HepG2 (cell line): ENCODE measurements at regions not wholly inside any gene's neighbourhood (a gene's known extent, or its start where the extent isn't known, plus 50 kb on each side); places are given as distances from the start of the nearest gene placed in this dataset.

Experiments
- ATAC-seq: fragments of 200-7000 bp; cut with Tn5 transposase; 3 replicates; pipeline ENCODE4 v1.9.1; 2020; ENCODE audit warnings: mild to moderate bottlenecking, moderate library complexity
- BruUV-seq: library from RNA; stranded (reverse); fragments of 400-500 nt; replicated peaks from 2 replicates; lab custom pipeline; 2021; lab: Mats Ljungman, UMichigan
- CTCF ChIA-PET: fragments of 300-600 bp; formaldehyde crosslinking; extraction: SDS; loops from one replicate; lab custom pipeline; 2021; ENCODE audit warnings: low total read pairs, inconsistent platforms, low intra/inter-chr PET ratio; lab: Yijun Ruan, JAX
- POLR2A ChIA-PET: fragments of 350-600 bp; sonication (Branson Sonifier 250); formaldehyde crosslinking; loops from one replicate; lab custom pipeline; 2020; ENCODE audit warnings: antibody characterized with exemption, inconsistent platforms; lab: Yijun Ruan, JAX
- DNase-seq: peaks from one replicate; pipeline ENCODE4 v3.0.0-alpha.2; 2015; ENCODE audit warnings: low spot score
- FAIRE-seq: peaks from 3 replicates; lab custom pipeline; 2011; peaks lifted over from hg19 to GRCh38; lab: Jason Lieb, UNC
- H2AFZ ChIP-seq: one replicate; pipeline ENCODE4 v1.6.1; 2011; ENCODE audit warnings: low read length, inconsistent platforms
- H3K27ac ChIP-seq: fragments of 300-600 bp; 3 replicates; pipeline ENCODE4 v1.8.0; 2011; ENCODE audit warnings: mixed run types, mild to moderate bottlenecking, mixed read lengths, low read length, inconsistent platforms; ENCODE audit not compliant: insufficient read depth; ENCODE audit errors: extremely low read length
- H3K27me3 ChIP-seq, 2 experiments: fragments of 200-600 bp in 1 of 2; 2 replicates in 1 of 2; 3 replicates in 1 of 2; pipeline versions ENCODE4 v1.6.0 to v1.8.0; 2011; ENCODE audit warnings: low read length in 2 of 2, mild to moderate bottlenecking in 2 of 2, moderate library complexity in 2 of 2, inconsistent platforms in 1 of 2; ENCODE audit not compliant: insufficient read depth in 2 of 2, control insufficient read depth in 1 of 2
- H3K36me3 ChIP-seq, 2 experiments: fragments of 200-600 bp in 1 of 2; replicated peaks in 1 of 2; 2 replicates in 1 of 2; 3 replicates in 1 of 2; pipeline versions ENCODE4 v1.5.1 to v1.8.0; 2011; ENCODE audit warnings: low read length in 2 of 2, inconsistent platforms in 1 of 2; ENCODE audit not compliant: insufficient read depth in 2 of 2, control insufficient read depth in 1 of 2
- H3K4me1 ChIP-seq: 2 replicates; pipeline ENCODE4 v1.5.1; 2012; ENCODE audit warnings: low read length, inconsistent platforms; ENCODE audit not compliant: insufficient read depth
- H3K4me2 ChIP-seq: 2 replicates; pipeline ENCODE4 v1.6.0; 2011; ENCODE audit warnings: low read depth, low read length, inconsistent platforms
- H3K4me3 ChIP-seq, 3 experiments: fragments of 200-600 bp in 1 of 3; sonication (generic), shearing (Covaris generic) in 1 of 3; replicated peaks in 1 of 3; 2 replicates each; pipeline ENCODE4 v1.5.1; 2011 to 2016; ENCODE audit warnings: low read length in 3 of 3, inconsistent platforms in 2 of 3, low read depth in 2 of 3, mild to moderate bottlenecking in 2 of 3, control low read depth in 1 of 3, mixed read lengths in 1 of 3; ENCODE audit not compliant: insufficient read depth in 1 of 3
- H3K79me2 ChIP-seq: one replicate; pipeline ENCODE4 v1.6.1; 2011; ENCODE audit warnings: low read length, inconsistent platforms; ENCODE audit not compliant: insufficient read depth
- H3K9ac ChIP-seq: 2 replicates; pipeline ENCODE4 v1.6.0; 2011; ENCODE audit warnings: mild to moderate bottlenecking, low read depth, low read length, inconsistent platforms; ENCODE audit not compliant: insufficient read depth
- H3K9me3 ChIP-seq: 2 replicates; pipeline ENCODE4 v1.5.1; 2012; ENCODE audit warnings: mild to moderate bottlenecking, low read length
- H4K20me1 ChIP-seq: 2 replicates; pipeline ENCODE4 v1.6.0; 2011; ENCODE audit warnings: inconsistent platforms, mild to moderate bottlenecking, low read length, moderate library complexity; ENCODE audit not compliant: insufficient read depth
- CREBL2 ChIP-seq: sonication (generic); formaldehyde crosslinking; IDR thresholded peaks from 2 replicates; pipeline ENCODE4 v1.8.1; 2023; ENCODE audit warnings: missing genetic modification reagents, mild to moderate bottlenecking, borderline replicate concordance
- ZNF276 ChIP-seq: sonication (generic); formaldehyde crosslinking; IDR thresholded peaks from 2 replicates; pipeline ENCODE4 v1.4.0; 2020; ENCODE audit warnings: mild to moderate bottlenecking, low read depth, missing genetic modification reagents
- ZNF430 ChIP-seq: sonication (generic); formaldehyde crosslinking; IDR thresholded peaks from 2 replicates; pipeline ENCODE4 v1.9.0; 2021; ENCODE audit warnings: mild to moderate bottlenecking, missing genetic modification reagents
- ZNF567 ChIP-seq: sonication (generic); formaldehyde crosslinking; IDR thresholded peaks from 2 replicates; pipeline ENCODE4 v1.8.1; 2023; ENCODE audit warnings: mild to moderate bottlenecking, missing genetic modification reagents, borderline replicate concordance
- WGBS: methylation state at CpG from one replicate; pipeline ENCODE4 v1.1.6; 2017; ENCODE audit warnings: low lambda C conversion rate; 5-methylcytosine and 5-hydroxymethylcytosine counted together
- in situ Hi-C: cut with HindIII; loops from 2 replicates; pipeline ENCODE4 v1.10.0; 2017; ENCODE audit warnings: low pct_unique_long_range_greater_than_20kb; ENCODE audit not compliant: extremely low pct_ligation_motif_present
- intact Hi-C: fragments of 100-400 bp; cut with micrococcal nuclease; formaldehyde crosslinking; loops from one replicate; pipeline ENCODE4 v1.10.0; 2022; ENCODE audit not compliant: unreplicated experiment

GRCh38 chr5:89283728-89284493 is 400.9 kb upstream of the MEF2C start (continued):
- TF ChIP-seq CREBL2: no peak
- no peak for TF ChIP-seq ZNF567

GRCh38 chr5:89282554-89283510 is 399.8 kb upstream of the MEF2C start:
- ATAC-seq (no peak), DNase-seq (no peak), FAIRE-seq (no peak)
- no TSS peak for BruUV-seq
- no peaks in the 10 kb centered on the region for H4K20me1 ChIP-seq
- no peak overlapping the region for H3K9ac ChIP-seq
- no peaks in the 10 kb centered on the region for H3K36me3 ChIP-seq
- H3K4me3 ChIP-seq: no peak overlapping the region
- H3K4me2 ChIP-seq: no peak overlapping the region
- no peaks in the 10 kb centered on the region for H3K4me1 ChIP-seq
- H3K27ac ChIP-seq: no peak overlapping the region
- no peaks in the 10 kb centered on the region for H3K27me3 ChIP-seq
- TF ChIP-seq ZNF430 (CRISPR knock-in tag): no peak
- TF ChIP-seq ZNF276 (CRISPR knock-in tag): no peak
- ChIA-PET POLR2A (no interaction called here), CTCF (no interaction called here)
- in situ Hi-C loops: no loop called here
- no peaks in the 10 kb centered on the region for H3K79me2 ChIP-seq
- intact Hi-C loops: no loop called here
- H3K9me3 ChIP-seq: no peaks in the 10 kb centered on the region
- WGBS: 11% methylated on average over 3 of the region's 3 CpGs
- no peak overlapping the region for H2AFZ ChIP-seq
